SK-N-SH treated with all-trans-retinoic acid at 6 μM for 48 hours (cell line): ENCODE measurements at regions not wholly inside any gene's neighbourhood (a gene's known extent, or its start where the extent isn't known, plus 50 kb on each side); places are given as distances from the start of the nearest gene placed in this dataset.

Experiments
- ATAC-seq: fragments of 200-7000 bp; cut with Tn5 transposase; 3 replicates; pipeline ENCODE4 v1.9.1; 2020; ENCODE audit warnings: mild to moderate bottlenecking, moderate library complexity
- ARNTL ChIP-seq: fragments of 450-650 bp; formaldehyde crosslinking; IDR thresholded peaks from 2 replicates; pipeline ENCODE4 v1.5.0; 2020; ENCODE audit warnings: low read depth, mild to moderate bottlenecking, moderate library complexity, borderline replicate concordance
- CSDC2 ChIP-seq: fragments of 250-450 bp; sonication (Bioruptor Pico); IDR thresholded peaks from 2 replicates; pipeline ENCODE4 v1.5.0; 2020; ENCODE audit warnings: mild to moderate bottlenecking, moderate library complexity
- CSRNP3 ChIP-seq: fragments of 250-450 bp; sonication (Bioruptor Pico); IDR thresholded peaks from 2 replicates; pipeline ENCODE4 v1.5.1; 2021; ENCODE audit warnings: mild to moderate bottlenecking, moderate library complexity
- ESRRG ChIP-seq: fragments of 250-450 bp; sonication (Bioruptor Pico); IDR thresholded peaks from 2 replicates; pipeline ENCODE4 v1.6.1; 2021; ENCODE audit warnings: mild to moderate bottlenecking
- ISL1 ChIP-seq: fragments of 250-450 bp; sonication (Bioruptor Pico); IDR thresholded peaks from 2 replicates; pipeline ENCODE4 v2.1.2; 2022; ENCODE audit warnings: mild to moderate bottlenecking, moderate library complexity
- OSR1 ChIP-seq: fragments of 250-450 bp; sonication (Bioruptor Pico); IDR thresholded peaks from 2 replicates; pipeline ENCODE4 v1.8.0; 2022; ENCODE audit warnings: moderate library complexity, mild to moderate bottlenecking, inconsistent platforms
- PATZ1 ChIP-seq: fragments of 250-450 bp; sonication (Bioruptor Pico); IDR thresholded peaks from 2 replicates; pipeline ENCODE4 v1.8.0; 2020; ENCODE audit warnings: mild to moderate bottlenecking, moderate library complexity, borderline replicate concordance
- PPARA ChIP-seq: fragments of 250-450 bp; sonication (Bioruptor Pico); IDR thresholded peaks from 2 replicates; pipeline ENCODE4 v1.5.0; 2020; ENCODE audit warnings: mild to moderate bottlenecking, borderline replicate concordance
- SNAI2 ChIP-seq: fragments of 250-450 bp; sonication (Bioruptor Pico); IDR thresholded peaks from 2 replicates; pipeline ENCODE4 v1.5.0; 2020; ENCODE audit warnings: mild to moderate bottlenecking, moderate library complexity
- TCF4 ChIP-seq: fragments of 250-450 bp; sonication (Bioruptor Pico); IDR thresholded peaks from 2 replicates; pipeline ENCODE4 v1.8.0; 2021; ENCODE audit warnings: mild to moderate bottlenecking, moderate library complexity, borderline replicate concordance
- TOX ChIP-seq: fragments of 250-450 bp; sonication (Bioruptor Pico); IDR thresholded peaks from 2 replicates; pipeline ENCODE4 v1.8.0; 2021; ENCODE audit warnings: mild to moderate bottlenecking, moderate library complexity, borderline replicate concordance
- TSHZ2 ChIP-seq: fragments of 250-450 bp; sonication (Bioruptor Pico); IDR thresholded peaks from 2 replicates; pipeline ENCODE4 v1.5.0; 2020; ENCODE audit warnings: mild to moderate bottlenecking, moderate library complexity
- ZC3H10 ChIP-seq: fragments of 250-450 bp; sonication (Bioruptor Pico); IDR thresholded peaks from 2 replicates; pipeline ENCODE4 v1.5.1; 2021; ENCODE audit warnings: mild to moderate bottlenecking, moderate library complexity
- ZFP3 ChIP-seq: fragments of 250-450 bp; sonication (Bioruptor Pico); IDR thresholded peaks from 2 replicates; pipeline ENCODE4 v1.5.0; 2020; ENCODE audit warnings: mild to moderate bottlenecking, moderate library complexity
- ZFP30 ChIP-seq: fragments of 450-650 bp; formaldehyde crosslinking; IDR thresholded peaks from 2 replicates; pipeline ENCODE4 v1.5.0; 2022; ENCODE audit warnings: mild to moderate bottlenecking, moderate library complexity
- ZNF565 ChIP-seq: fragments of 450-650 bp; formaldehyde crosslinking; conservative IDR thresholded peaks from 2 replicates; pipeline ENCODE4 v1.5.0; 2020; ENCODE audit warnings: low read depth, mild to moderate bottlenecking, moderate library complexity
- ZNF70 ChIP-seq: fragments of 450-650 bp; formaldehyde crosslinking; IDR thresholded peaks from 2 replicates; pipeline ENCODE4 v1.5.0; 2020; ENCODE audit warnings: mild to moderate bottlenecking, moderate library complexity
- ZNF8 ChIP-seq: fragments of 450-650 bp; formaldehyde crosslinking; IDR thresholded peaks from 2 replicates; pipeline ENCODE4 v1.5.0; 2020; ENCODE audit warnings: mild to moderate bottlenecking, moderate library complexity
- TF ChIP-seq, protein P1 (sequence below): fragments of 250-450 bp; sonication (Bioruptor Pico); IDR thresholded peaks from 2 replicates; pipeline ENCODE4 v1.5.1; 2020; ENCODE audit warnings: low read depth, mild to moderate bottlenecking, moderate library complexity

DNA sequence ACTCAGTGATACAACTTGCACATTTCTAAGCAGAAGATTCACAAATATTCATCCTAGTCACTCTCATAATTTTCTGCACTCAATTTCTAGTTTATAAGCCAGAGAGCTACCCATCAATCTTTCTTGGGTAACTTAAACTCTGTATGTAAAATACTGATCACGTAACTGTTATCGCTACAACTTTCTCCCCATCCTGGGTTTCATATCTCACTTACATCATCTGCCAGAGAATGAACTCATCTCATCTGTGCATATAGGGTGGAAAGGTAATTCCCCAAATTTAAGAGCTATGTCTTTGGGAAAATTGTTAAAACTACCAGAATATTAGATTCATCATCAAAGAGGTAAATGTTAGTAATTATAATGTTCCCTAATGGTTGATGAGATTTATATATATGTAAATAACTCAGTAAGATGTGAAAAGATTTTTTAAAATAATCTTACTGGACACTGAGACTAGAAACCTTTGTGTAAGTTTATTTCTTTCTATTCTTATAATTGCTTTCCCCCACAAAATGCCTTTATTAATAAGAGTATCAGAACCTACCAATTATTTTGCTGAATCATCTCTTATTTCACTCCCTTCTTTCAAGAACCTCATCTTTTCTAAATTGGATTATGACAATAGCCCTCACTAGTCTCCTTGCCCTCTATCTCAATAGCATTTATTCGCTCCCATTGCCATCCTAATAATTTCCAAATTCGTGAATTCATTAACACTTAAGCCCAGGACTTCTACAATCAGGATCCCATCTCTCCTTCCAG, 729.0 kb downstream of the EPHA4 start:
- TF ChIP-seq TCF4, result no peak
- no peak for TF ChIP-seq TOX (CRISPR knock-in tag)
- TF ChIP-seq PATZ1 (CRISPR knock-in tag), result no peak
- TF ChIP-seq PPARA, result no peak
- TF ChIP-seq ISL1 (CRISPR knock-in tag), result no peak
- no peak for TF ChIP-seq ZNF70 (CRISPR knock-in tag)
- no peak for TF ChIP-seq CSDC2 (CRISPR knock-in tag)
- TF ChIP-seq ZFP30, result no peak
- TF ChIP-seq CSRNP3 (CRISPR knock-in tag), result no peak
- TF ChIP-seq ZC3H10 (CRISPR knock-in tag), result no peak
- no peak for TF ChIP-seq ESRRG
- no peak for ATAC-seq

- TF ChIP-seq ZNF70 (CRISPR knock-in tag), result no peak
- no peak for ATAC-seq
These were observed 726.3 kb downstream of the EPHA4 start for GRCh38 chr2:220845766-220846273.

- no peak for TF ChIP-seq CSRNP3 (CRISPR knock-in tag)
- no peak for ATAC-seq
These were observed 725.1 kb downstream of the EPHA4 start for GRCh38 chr2:220847006-220847405.

DNA sequence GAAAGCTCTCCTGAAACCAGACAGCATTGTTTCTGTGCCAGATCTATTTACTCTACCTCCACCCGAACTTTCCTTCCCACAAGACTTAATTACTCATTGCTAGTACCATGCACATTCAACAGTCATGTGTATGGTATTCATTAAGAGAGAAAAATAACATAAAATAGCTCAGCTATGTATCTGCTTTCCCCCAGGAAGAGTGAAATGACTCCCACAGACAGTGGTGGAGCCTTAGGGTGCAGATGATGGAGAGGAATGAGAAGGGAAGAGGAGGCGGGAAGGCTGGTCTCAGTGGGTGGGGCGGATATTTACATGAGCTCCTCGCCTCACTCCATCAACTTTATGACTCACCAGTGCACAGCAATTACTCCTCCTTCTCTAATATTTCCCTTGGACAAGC, 724.5 kb downstream of the EPHA4 start:
- TF ChIP-seq ISL1 (CRISPR knock-in tag) (no peak), CSRNP3 (CRISPR knock-in tag) (no peak), CSDC2 (CRISPR knock-in tag) (no peak), ARNTL (no peak), ESRRG (no peak), ZNF70 (CRISPR knock-in tag) (no peak), ZNF8 (CRISPR knock-in tag) (no peak), SNAI2 (no peak), ZFP3 (CRISPR knock-in tag) (no peak), TSHZ2 (no peak), TCF4 (no peak), OSR1 (CRISPR knock-in tag) (no peak), ZFP30 (no peak), ZNF565 (CRISPR knock-in tag) (no peak), ZC3H10 (CRISPR knock-in tag) (no peak)
- TF ChIP-seq, protein P1, sequence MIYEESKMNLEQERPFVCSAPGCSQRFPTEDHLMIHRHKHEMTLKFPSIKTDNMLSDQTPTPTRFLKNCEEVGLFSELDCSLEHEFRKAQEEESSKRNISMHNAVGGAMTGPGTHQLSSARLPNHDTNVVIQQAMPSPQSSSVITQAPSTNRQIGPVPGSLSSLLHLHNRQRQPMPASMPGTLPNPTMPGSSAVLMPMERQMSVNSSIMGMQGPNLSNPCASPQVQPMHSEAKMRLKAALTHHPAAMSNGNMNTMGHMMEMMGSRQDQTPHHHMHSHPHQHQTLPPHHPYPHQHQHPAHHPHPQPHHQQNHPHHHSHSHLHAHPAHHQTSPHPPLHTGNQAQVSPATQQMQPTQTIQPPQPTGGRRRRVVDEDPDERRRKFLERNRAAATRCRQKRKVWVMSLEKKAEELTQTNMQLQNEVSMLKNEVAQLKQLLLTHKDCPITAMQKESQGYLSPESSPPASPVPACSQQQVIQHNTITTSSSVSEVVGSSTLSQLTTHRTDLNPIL (CRISPR knock-in tag), result no peak

More for the DNA sequence above, 724.5 kb downstream of the EPHA4 start:
- ATAC-seq, result peak; percentile 41
